C4-2B (cell line): ENCODE measurements at regions not wholly inside any gene's neighbourhood (a gene's known extent, or its start where the extent isn't known, plus 50 kb on each side); places are given as distances from the start of the nearest gene placed in this dataset.
"Not testable (repeated sequence)": the region's sequence is repeated elsewhere in the genome, so short reads cannot be mapped to it uniquely, and the experiment has no call there.

Source experiments
- H3K27ac ChIP-seq: fragments of 450-650 bp; 2 replicates; pipeline ENCODE4 v1.5.1; 2017
- CTCF ChIP-seq: fragments of 450-650 bp; conservative IDR thresholded peaks from 2 replicates; pipeline ENCODE4 v1.5.1; 2017; ENCODE audit warnings: mild to moderate bottlenecking
- ZFX ChIP-seq: fragments of 450-650 bp; IDR thresholded peaks from 2 replicates; pipeline ENCODE4 v1.6.1; 2017

DNA sequence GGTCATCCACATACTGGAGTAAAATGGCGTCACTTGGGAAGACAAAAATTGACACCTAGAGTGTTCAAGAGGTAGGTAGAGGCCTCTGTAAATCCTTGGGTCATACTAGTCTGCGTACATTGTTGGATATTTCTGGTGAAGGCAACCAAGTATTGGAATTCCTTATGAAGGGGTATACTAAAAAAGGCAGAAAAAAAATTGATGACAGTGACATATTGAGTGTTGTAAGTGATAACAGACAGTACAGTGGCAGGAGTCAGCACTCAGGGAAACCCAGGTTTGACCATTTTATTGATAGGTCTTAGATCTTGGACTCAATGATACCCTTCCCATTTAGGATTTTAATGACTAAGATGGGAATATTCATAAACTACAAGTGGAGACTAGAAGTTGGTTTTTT is 359.1 kb upstream of the VSTM2A start:
- no peak overlapping the region for H3K27ac ChIP-seq
- TF ChIP-seq ZFX (no peak), CTCF (no peak)

DNA sequence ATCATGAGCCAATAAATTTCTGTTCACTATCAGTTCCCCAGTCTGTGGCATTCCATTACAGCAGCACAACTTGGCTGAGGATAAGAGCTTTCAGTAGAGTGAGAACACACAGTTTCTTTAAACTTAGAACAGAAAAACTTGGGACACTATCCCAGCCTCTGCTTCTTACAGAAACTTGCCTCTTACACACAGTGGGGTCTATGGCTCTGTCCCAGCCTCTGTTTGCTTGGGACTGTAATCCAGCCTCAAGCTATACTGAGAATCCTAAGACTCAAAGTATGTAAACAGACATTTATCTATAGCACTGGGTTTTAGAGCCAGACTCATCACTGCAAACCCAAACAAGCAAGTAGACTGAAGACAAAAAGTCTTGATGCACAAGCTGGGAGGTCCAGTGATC is 355.8 kb upstream of the VSTM2A start:
- no peak for TF ChIP-seq ZFX
- TF ChIP-seq CTCF, result no peak
- H3K27ac ChIP-seq, result no peak overlapping the region

GRCh38 chr7:54187886-54188685 is 354.1 kb upstream of the VSTM2A start:
- no peak for TF ChIP-seq CTCF
- no peak for TF ChIP-seq ZFX
- H3K27ac ChIP-seq, result no peak overlapping the region

- no peak for TF ChIP-seq CTCF
- TF ChIP-seq ZFX, result no peak
Measured at GRCh38 chr7:54188843-54189242, 353.3 kb upstream of the VSTM2A start.

DNA sequence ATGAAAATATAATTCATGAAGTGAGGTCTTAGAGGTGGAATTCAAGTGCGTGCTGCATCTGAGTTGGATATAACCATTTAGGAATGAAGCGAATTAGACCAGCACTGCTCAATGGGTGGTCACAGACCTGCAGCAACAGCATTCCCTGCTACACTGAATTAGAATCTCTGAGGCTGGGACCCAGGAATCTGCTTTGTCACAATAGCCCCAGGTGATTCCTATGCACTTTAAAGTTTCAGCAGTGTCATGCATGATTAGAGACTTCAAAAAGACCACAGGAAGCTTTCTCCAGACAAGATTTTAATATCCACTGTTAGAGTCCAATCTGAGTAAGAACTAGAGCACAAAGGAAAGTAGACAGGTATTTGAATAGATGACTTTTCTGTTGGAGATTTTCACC is 352.8 kb upstream of the VSTM2A start:
- H3K27ac ChIP-seq, result no peak overlapping the region

More at GRCh38 chr7:54188843-54189242, 353.3 kb upstream of the VSTM2A start:
- H3K27ac ChIP-seq, result no peak overlapping the region

GRCh38 chr7:54201501-54201900 is 340.7 kb upstream of the VSTM2A start:
- TF ChIP-seq CTCF (no peak), ZFX (no peak)
- no peak overlapping the region for H3K27ac ChIP-seq

More for the DNA sequence above, 352.8 kb upstream of the VSTM2A start:
- TF ChIP-seq ZFX, result no peak
- TF ChIP-seq CTCF, result no peak

DNA sequence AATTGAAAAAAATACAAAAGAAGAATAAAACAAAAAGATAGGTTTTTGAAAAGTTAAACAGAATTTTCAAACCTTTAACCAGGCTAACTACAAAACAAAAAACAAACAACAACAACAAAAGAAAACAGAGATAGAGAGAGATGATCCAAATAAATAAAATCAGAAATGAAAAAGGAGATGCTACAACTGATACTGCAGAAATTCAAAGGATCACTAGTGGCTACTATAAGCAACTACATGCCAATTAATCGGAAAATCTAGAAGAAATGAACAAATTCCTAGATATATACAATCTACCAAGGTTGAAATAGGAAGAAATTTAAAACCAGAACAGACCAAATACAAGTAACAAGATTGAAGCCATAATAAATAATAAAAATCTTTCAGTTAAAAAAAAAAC is 326.8 kb upstream of the VSTM2A start:
- TF ChIP-seq ZFX, result no peak
- TF ChIP-seq CTCF, result no peak

DNA sequence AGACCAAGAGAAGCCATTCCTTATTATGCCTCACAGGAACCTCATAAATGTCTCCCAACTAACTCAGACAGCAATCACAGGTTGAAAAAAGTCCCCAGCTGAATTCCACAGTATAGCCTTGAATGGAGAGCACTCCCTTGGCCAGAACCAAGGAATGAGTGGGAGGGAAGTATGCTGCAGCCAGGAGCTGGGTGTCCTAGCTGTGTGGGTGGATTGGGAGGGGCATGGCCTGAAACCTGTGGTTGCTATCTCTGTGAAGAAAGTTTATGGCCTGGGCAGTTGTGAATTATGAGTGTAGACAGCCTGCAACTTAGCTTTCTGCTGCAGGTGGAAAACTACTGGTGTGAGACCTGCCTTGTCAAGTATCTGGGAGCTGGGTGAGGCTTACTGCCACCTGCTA is 316.1 kb upstream of the VSTM2A start:
- not testable (repeated sequence) for H3K27ac ChIP-seq

More for the DNA sequence above, 326.8 kb upstream of the VSTM2A start:
- H3K27ac ChIP-seq, result no peak overlapping the region
